Gastrocnemius medialis (tissue), 4 donors: ENCODE measurements at regions not wholly inside any gene's neighbourhood (a gene's known extent, or its start where the extent isn't known, plus 50 kb on each side); places are given as distances from the start of the nearest gene placed in this dataset.

Source experiments
- POLR2A ChIP-seq, 2 donors: fragments of 450-650 bp; IDR thresholded peaks; one replicate each; pipeline ENCODE4 v1.6.1; 2017; ENCODE audit warnings: antibody characterized with exemption in 2 of 2, mild to moderate bottlenecking in 2 of 2, moderate library complexity in 2 of 2
- TF ChIP-seq, protein P1 (sequence below), 5 experiments: fragments of 450-650 bp in 3 of 5; fragments of 200-600 bp in 2 of 5; sonication (generic) in 2 of 5; IDR thresholded peaks in 4 of 5; conservative IDR thresholded peaks in 1 of 5; 1 replicate in 4 of 5; 2 replicates in 1 of 5; pipeline ENCODE4 v1.5.1; 2016 to 2019; ENCODE audit warnings: antibody characterized with exemption in 5 of 5, mild to moderate bottlenecking in 3 of 5, moderate library complexity in 3 of 5

DNA sequence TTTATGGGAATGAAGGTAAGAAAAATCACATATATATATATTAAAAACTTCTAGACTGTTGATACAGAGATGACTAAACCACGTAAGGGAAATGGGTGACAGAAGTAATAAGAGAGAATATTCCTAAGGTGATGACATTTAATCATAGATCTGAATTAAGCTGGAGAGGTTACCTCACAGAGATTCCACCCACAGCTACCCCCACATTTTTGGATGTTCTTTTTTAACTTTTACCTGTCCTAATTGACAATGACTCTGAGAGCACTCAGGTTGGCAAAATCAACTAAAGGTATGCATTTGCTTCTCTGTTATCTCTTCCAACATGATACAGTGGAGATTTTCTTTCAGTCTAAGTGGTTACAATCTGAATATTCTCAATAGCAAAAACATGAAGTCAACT lies 1280.6 kb downstream of the CDH11 start:
- TF ChIP-seq, protein P1, sequence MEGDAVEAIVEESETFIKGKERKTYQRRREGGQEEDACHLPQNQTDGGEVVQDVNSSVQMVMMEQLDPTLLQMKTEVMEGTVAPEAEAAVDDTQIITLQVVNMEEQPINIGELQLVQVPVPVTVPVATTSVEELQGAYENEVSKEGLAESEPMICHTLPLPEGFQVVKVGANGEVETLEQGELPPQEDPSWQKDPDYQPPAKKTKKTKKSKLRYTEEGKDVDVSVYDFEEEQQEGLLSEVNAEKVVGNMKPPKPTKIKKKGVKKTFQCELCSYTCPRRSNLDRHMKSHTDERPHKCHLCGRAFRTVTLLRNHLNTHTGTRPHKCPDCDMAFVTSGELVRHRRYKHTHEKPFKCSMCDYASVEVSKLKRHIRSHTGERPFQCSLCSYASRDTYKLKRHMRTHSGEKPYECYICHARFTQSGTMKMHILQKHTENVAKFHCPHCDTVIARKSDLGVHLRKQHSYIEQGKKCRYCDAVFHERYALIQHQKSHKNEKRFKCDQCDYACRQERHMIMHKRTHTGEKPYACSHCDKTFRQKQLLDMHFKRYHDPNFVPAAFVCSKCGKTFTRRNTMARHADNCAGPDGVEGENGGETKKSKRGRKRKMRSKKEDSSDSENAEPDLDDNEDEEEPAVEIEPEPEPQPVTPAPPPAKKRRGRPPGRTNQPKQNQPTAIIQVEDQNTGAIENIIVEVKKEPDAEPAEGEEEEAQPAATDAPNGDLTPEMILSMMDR (IDR thresholded peaks at IDR 0.05 in 4 of 5, conservative IDR thresholded peaks at IDR 0.05 in 1 of 5), result no peak
- TF ChIP-seq POLR2A (IDR thresholded peaks at IDR 0.05), result no peak
